ENCODE measurements at regions not wholly inside any gene's neighbourhood (a gene's known extent, or its start where the extent isn't known, plus 50 kb on each side); places are given as distances from the start of the nearest gene placed in this dataset.

DNA sequence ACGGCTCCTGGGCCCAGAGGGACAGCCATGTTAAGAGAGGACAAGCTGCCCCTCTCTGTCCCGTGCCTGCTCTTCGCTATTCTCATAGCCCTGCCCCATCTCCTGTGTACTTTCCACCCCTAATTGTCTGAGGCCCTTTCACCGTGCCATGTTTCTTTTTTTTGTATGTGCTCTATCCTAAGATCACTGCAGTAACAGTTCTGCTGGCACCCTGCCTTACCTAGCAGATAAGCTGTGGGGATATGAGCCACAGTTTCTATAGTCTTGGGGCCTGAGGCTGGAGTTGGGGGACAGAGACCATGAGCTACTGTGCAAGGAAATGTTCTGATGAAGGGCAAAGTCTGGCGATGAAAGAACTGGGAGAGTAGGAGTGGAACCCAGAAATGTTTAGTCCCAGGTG lies 269.5 kb upstream of the CITED2 start:
- Histone ChIP-seq H3K27me3 (ENCODE audit: control insufficient read depth in 5 of 5, insufficient read depth in 4 of 5, low read length in 5 of 5) (no peaks in the 10 kb centered on the region), H3K4me3 (ENCODE audit: low read depth in 1 of 5, low read length in 5 of 5) (no peak overlapping the region), H3K9ac (ENCODE audit: low read length in 5 of 5) (no peak overlapping the region), H3K4me1 (ENCODE audit: control insufficient read depth in 5 of 5, insufficient read depth in 5 of 5, low read length in 5 of 5) (peaks cover 0 to 19% (median 8%) of the 10 kb centered on the region in 5 donors), H3K27ac (ENCODE audit: low read depth, low read length) (no peak overlapping the region), H3K9me3 (ENCODE audit: control insufficient read depth in 5 of 5, low read length in 5 of 5) (peaks cover 0 to 4% (median 0%) of the 10 kb centered on the region in 5 donors), H3K36me3 (ENCODE audit: control insufficient read depth in 5 of 5, insufficient read depth in 5 of 5, low read length in 5 of 5) (no peaks in the 10 kb centered on the region)

DNA sequence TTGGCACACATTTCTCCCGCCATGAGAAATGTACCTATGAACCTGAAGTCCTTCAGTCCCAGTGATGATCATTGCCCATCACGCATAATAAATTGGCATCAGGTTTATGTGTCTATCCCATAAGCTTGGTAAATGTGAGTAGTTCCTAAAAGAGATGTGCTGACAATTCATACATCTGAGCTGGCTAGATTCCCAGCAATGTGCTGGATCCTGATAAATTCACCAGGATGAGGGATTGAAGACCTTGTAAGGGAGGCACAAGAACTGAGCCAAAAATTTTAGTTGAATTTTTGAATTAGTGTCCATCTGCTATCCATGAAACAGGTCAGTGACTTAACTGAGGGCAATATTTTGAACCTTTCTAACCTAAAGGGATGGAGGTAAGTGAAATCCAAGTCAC lies 267.9 kb upstream of the CITED2 start:
- H3K9ac ChIP-seq (ENCODE audit: low read length in 5 of 5): no peak overlapping the region
- no peak overlapping the region for H3K4me3 ChIP-seq (ENCODE audit: low read depth in 1 of 5, low read length in 5 of 5)
- no peak overlapping the region for H3K27ac ChIP-seq (ENCODE audit: low read depth, low read length)
- no peaks in the 10 kb centered on the region for H3K36me3 ChIP-seq (ENCODE audit: control insufficient read depth in 5 of 5, insufficient read depth in 5 of 5, low read length in 5 of 5)
- peaks cover 0 to 11% (median 0%) of the 10 kb centered on the region in 5 donors for H3K4me1 ChIP-seq (ENCODE audit: control insufficient read depth in 5 of 5, insufficient read depth in 5 of 5, low read length in 5 of 5)
- peaks cover 0 to 4% (median 0%) of the 10 kb centered on the region in 5 donors for H3K9me3 ChIP-seq (ENCODE audit: control insufficient read depth in 5 of 5, low read length in 5 of 5)
- no peaks in the 10 kb centered on the region for H3K27me3 ChIP-seq (ENCODE audit: control insufficient read depth in 5 of 5, insufficient read depth in 4 of 5, low read length in 5 of 5)

DNA sequence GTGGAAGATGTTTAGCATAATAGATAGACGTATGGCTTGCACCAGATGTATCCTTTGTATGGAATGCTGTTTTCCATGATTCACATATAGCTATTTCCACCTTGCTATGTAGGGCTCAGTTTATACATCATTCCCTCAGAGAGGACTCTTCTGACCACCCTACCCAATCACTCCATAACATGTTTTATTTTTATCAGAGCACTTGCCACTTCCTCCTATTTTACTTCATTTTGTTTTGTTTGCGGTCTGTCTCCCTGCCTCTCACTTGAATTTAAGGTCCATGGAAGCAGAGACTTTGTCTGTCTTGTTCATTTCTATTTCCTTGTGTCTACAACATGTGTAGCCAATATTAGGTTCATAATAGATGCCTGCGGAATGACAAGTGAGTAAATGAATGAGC lies 266.9 kb upstream of the CITED2 start:
- Histone ChIP-seq H3K4me3 (ENCODE audit: low read depth in 1 of 5, low read length in 5 of 5) (no peak overlapping the region), H3K27me3 (ENCODE audit: control insufficient read depth in 5 of 5, insufficient read depth in 4 of 5, low read length in 5 of 5) (no peaks in the 10 kb centered on the region), H3K4me1 (ENCODE audit: control insufficient read depth in 5 of 5, insufficient read depth in 5 of 5, low read length in 5 of 5) (peaks cover 0 to 10% (median 0%) of the 10 kb centered on the region in 5 donors), H3K9ac (ENCODE audit: low read length in 5 of 5) (no peak overlapping the region), H3K9me3 (ENCODE audit: control insufficient read depth in 5 of 5, low read length in 5 of 5) (peaks cover 0 to under 1% (median 0%) of the 10 kb centered on the region in 5 donors), H3K27ac (ENCODE audit: low read depth, low read length) (no peak overlapping the region), H3K36me3 (ENCODE audit: control insufficient read depth in 5 of 5, insufficient read depth in 5 of 5, low read length in 5 of 5) (no peaks in the 10 kb centered on the region)

DNA sequence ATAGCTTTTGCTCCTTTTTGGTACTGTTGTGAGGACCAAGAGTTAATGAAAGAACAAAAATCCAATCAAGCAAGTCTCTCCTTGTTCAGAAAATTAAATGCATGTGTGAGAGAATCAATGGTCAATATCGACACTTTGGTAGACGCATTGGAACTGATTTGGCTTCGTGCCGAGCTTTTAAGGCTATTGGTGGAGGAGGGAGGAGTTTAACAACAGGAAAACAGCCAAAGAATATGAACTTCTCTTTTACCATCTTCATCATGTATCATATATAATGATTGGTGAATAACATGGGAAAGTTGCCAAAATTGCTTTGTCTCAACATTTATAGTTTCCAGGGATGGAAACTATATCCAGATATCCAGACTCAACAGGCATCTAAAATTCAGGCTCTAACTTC lies 266.5 kb upstream of the CITED2 start:
- H3K9ac ChIP-seq (ENCODE audit: low read length in 5 of 5): no peak overlapping the region
- no peaks in the 10 kb centered on the region for H3K36me3 ChIP-seq (ENCODE audit: control insufficient read depth in 5 of 5, insufficient read depth in 5 of 5, low read length in 5 of 5)
- H3K4me3 ChIP-seq (ENCODE audit: low read depth in 1 of 5, low read length in 5 of 5): no peak overlapping the region
- no peaks in the 10 kb centered on the region for H3K9me3 ChIP-seq (ENCODE audit: control insufficient read depth in 5 of 5, low read length in 5 of 5)
- H3K27ac ChIP-seq (ENCODE audit: low read depth, low read length): no peak overlapping the region
- no peaks in the 10 kb centered on the region for H3K27me3 ChIP-seq (ENCODE audit: control insufficient read depth in 5 of 5, insufficient read depth in 4 of 5, low read length in 5 of 5)
- peaks cover 0 to 13% (median 0%) of the 10 kb centered on the region in 5 donors for H3K4me1 ChIP-seq (ENCODE audit: control insufficient read depth in 5 of 5, insufficient read depth in 5 of 5, low read length in 5 of 5)

DNA sequence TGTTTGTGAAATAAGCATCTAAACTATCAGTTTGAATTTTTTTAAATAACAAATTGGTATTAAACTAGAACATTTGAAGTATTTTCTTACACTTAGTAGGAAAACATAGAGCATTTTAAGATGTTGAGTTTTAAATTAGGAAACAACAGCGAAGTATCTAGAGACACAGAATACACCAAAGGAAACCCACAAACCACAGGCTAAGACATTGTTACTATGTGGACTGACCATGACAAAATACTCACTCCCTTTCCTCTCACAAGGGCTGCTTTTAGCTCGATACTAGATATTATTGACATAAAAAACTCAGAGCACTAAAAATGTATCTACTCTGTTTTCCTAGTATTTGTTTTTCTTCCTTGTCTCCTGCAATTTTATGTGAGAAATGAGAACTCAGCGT lies 266.0 kb upstream of the CITED2 start:
- Histone ChIP-seq H3K4me1 (ENCODE audit: control insufficient read depth in 5 of 5, insufficient read depth in 5 of 5, low read length in 5 of 5) (peaks cover 0 to 10% (median 0%) of the 10 kb centered on the region in 5 donors), H3K9ac (ENCODE audit: low read length in 5 of 5) (no peak overlapping the region), H3K4me3 (ENCODE audit: low read depth in 1 of 5, low read length in 5 of 5) (no peak overlapping the region), H3K36me3 (ENCODE audit: control insufficient read depth in 5 of 5, insufficient read depth in 5 of 5, low read length in 5 of 5) (no peaks in the 10 kb centered on the region), H3K27ac (ENCODE audit: low read depth, low read length) (no peak overlapping the region), H3K27me3 (ENCODE audit: control insufficient read depth in 5 of 5, insufficient read depth in 4 of 5, low read length in 5 of 5) (no peaks in the 10 kb centered on the region), H3K9me3 (ENCODE audit: control insufficient read depth in 5 of 5, low read length in 5 of 5) (no peaks in the 10 kb centered on the region)

DNA sequence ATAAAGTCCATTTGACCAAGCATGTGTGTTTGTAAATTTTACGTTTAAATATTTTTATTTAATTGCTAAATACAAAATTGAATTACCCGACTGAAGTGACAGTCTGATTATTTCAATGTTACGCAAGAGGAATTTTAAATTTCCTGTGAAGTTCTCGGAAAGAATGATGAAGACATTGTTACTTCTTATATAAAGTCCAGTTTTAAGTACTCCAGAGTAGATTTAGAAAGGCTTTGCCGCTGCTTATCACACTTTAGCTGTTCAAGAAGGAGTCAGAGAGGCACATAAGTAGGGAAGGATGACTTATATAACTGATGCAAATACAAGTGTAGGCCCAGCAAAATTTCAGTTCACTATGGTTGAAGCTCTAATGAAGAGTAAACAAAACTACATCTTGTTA lies 265.1 kb upstream of the CITED2 start:
- Histone ChIP-seq H3K9me3 (ENCODE audit: control insufficient read depth in 5 of 5, low read length in 5 of 5) (no peaks in the 10 kb centered on the region), H3K9ac (ENCODE audit: low read length in 5 of 5) (no peak overlapping the region), H3K4me3 (ENCODE audit: low read depth in 1 of 5, low read length in 5 of 5) (no peak overlapping the region), H3K27ac (ENCODE audit: low read depth, low read length) (no peak overlapping the region), H3K36me3 (ENCODE audit: control insufficient read depth in 5 of 5, insufficient read depth in 5 of 5, low read length in 5 of 5) (no peaks in the 10 kb centered on the region), H3K27me3 (ENCODE audit: control insufficient read depth in 5 of 5, insufficient read depth in 4 of 5, low read length in 5 of 5) (no peaks in the 10 kb centered on the region), H3K4me1 (ENCODE audit: control insufficient read depth in 5 of 5, insufficient read depth in 5 of 5, low read length in 5 of 5) (peaks cover 0 to 3% (median 0%) of the 10 kb centered on the region in 5 donors)

DNA sequence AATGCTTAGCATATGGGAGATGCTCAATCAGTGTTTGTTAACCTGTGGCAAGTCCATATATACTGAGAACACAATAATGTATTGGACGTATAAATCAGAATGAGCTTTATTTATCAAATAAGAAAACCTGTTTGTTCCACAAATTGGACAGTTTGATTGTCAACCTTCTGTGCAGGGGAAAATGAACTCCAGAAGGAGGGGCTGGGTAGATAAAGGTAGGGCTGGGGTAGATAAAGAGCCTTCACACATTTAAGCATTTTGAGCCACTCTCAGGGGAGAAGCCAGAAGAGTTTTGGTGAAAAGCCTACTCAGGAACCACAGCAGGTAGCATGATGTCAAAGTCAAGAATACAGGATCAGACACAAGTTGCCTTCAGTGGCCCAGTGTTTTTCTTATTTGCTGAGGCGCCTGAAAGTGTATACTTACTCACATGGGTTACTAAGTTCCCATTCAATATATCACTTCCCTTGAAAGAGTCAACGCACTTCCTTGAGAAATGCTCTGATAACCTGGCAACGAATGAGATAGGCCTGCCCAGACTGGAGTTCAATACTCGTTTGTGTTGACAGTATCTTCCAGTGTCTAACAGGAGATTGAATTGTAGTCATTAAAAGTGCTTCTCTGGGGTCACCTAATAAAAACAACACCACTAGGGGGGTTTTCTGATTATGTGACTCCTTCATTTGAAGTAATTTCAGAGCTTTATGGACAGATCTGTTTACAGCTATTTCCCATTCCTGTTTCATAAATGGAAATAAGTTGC lies 263.9 kb upstream of the CITED2 start:
- Histone ChIP-seq H3K27ac (ENCODE audit: low read depth, low read length) (no peak overlapping the region), H3K9ac (ENCODE audit: low read length in 5 of 5) (no peak overlapping the region), H3K27me3 (ENCODE audit: control insufficient read depth in 5 of 5, insufficient read depth in 4 of 5, low read length in 5 of 5) (no peaks in the 10 kb centered on the region), H3K4me3 (ENCODE audit: low read depth in 1 of 5, low read length in 5 of 5) (no peak overlapping the region), H3K36me3 (ENCODE audit: control insufficient read depth in 5 of 5, insufficient read depth in 5 of 5, low read length in 5 of 5) (no peaks in the 10 kb centered on the region), H3K4me1 (ENCODE audit: control insufficient read depth in 5 of 5, insufficient read depth in 5 of 5, low read length in 5 of 5) (peaks cover 0 to 3% (median 0%) of the 10 kb centered on the region in 5 donors), H3K9me3 (ENCODE audit: control insufficient read depth in 5 of 5, low read length in 5 of 5) (no peaks in the 10 kb centered on the region)

DNA sequence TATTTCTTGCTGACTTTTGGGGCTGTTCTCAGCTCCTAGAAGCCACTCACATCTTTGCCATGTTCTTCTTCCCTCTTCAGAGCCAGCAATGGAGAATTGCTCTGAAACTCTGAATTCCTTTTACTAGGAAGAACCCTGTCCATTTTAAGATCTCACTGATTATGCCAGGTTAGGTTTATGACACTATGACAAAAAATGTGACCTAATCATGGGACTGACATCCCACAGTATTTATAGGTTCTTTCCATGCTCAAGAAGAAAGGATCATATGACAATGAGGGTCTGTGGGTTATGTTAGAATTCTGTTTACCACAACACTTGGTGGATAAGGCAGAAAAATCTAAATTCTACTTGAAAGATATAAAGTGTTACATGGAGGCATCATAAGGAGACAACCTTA lies 263.3 kb upstream of the CITED2 start:
- H3K4me1 ChIP-seq (ENCODE audit: control insufficient read depth in 5 of 5, insufficient read depth in 5 of 5, low read length in 5 of 5): peaks cover 0 to 3% (median 0%) of the 10 kb centered on the region in 5 donors

DNA sequence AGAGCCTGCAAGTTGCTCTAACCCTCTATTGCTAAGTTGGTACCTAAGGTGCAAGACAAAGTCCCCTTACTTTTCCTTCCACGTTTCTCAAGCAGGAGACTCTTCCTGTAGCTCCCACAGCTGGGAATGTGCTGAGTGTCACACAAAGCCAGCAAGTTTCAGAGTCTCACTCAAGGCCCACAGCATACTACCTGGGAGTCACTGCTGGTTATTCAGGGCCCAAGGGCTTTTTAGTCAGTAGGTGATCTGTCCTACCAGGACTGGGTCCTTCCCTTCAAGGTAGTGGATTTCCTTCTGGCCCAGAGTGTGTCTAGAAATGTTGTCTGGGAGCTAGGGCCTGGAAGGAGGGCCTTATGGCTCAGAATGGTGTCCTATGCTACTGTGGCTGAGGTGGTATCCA lies 261.9 kb upstream of the CITED2 start:
- Histone ChIP-seq H3K4me3 (ENCODE audit: low read depth in 1 of 5, low read length in 5 of 5) (no peak overlapping the region), H3K9me3 (ENCODE audit: control insufficient read depth in 5 of 5, low read length in 5 of 5) (no peaks in the 10 kb centered on the region), H3K27me3 (ENCODE audit: control insufficient read depth in 5 of 5, insufficient read depth in 4 of 5, low read length in 5 of 5) (no peaks in the 10 kb centered on the region), H3K4me1 (ENCODE audit: control insufficient read depth in 5 of 5, insufficient read depth in 5 of 5, low read length in 5 of 5) (peaks cover 0 to 3% (median 0%) of the 10 kb centered on the region in 5 donors), H3K36me3 (ENCODE audit: control insufficient read depth in 5 of 5, insufficient read depth in 5 of 5, low read length in 5 of 5) (no peaks in the 10 kb centered on the region), H3K27ac (ENCODE audit: low read depth, low read length) (no peak overlapping the region), H3K9ac (ENCODE audit: low read length in 5 of 5) (no peak overlapping the region)

More for the DNA sequence above, 263.3 kb upstream of the CITED2 start:
- Histone ChIP-seq H3K27ac (ENCODE audit: low read depth, low read length) (no peak overlapping the region), H3K27me3 (ENCODE audit: control insufficient read depth in 5 of 5, insufficient read depth in 4 of 5, low read length in 5 of 5) (no peaks in the 10 kb centered on the region), H3K9me3 (ENCODE audit: control insufficient read depth in 5 of 5, low read length in 5 of 5) (no peaks in the 10 kb centered on the region), H3K36me3 (ENCODE audit: control insufficient read depth in 5 of 5, insufficient read depth in 5 of 5, low read length in 5 of 5) (no peaks in the 10 kb centered on the region), H3K4me3 (ENCODE audit: low read depth in 1 of 5, low read length in 5 of 5) (no peak overlapping the region), H3K9ac (ENCODE audit: low read length in 5 of 5) (no peak overlapping the region)

DNA sequence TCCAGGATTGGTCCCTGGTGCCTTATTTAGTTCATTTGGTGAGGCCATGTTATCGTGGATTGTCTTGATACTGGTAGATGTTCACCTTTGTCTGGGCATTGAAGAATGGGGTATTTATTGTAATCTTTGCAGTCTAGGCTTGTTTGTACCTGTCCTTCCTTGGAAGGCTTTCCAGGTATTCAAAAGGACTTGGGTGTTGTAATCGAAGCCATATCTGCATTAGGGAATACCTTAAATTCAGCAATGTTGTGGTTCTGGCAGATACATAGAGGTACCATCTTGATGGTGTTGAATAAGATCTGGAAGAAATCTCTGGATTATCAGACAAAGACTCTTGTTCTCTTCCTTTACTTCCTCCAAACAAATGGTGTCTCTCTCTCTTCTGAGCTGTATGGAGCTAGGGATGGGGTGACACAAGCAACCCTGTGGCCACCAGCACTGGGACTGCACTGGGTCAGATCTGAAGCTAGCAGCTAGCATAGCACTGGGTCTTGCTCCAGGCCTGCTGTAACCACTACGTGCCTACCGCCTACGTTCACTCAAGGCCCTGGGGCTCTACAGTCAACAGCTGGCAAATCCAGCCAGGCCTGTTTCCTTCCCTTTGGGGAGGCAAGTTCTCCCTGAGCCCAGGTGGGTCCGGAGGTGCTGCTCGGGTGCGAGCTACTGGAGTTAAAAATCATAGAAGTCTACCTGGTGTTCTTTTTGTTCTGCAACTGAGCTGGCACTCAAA lies 261.1 kb upstream of the CITED2 start:
- Histone ChIP-seq H3K36me3 (ENCODE audit: control insufficient read depth in 5 of 5, insufficient read depth in 5 of 5, low read length in 5 of 5) (no peaks in the 10 kb centered on the region), H3K27ac (ENCODE audit: low read depth, low read length) (no peak overlapping the region), H3K27me3 (ENCODE audit: control insufficient read depth in 5 of 5, insufficient read depth in 4 of 5, low read length in 5 of 5) (no peaks in the 10 kb centered on the region), H3K4me1 (ENCODE audit: control insufficient read depth in 5 of 5, insufficient read depth in 5 of 5, low read length in 5 of 5) (peaks cover 0 to 3% (median 0%) of the 10 kb centered on the region in 5 donors), H3K9ac (ENCODE audit: low read length in 5 of 5) (no peak overlapping the region), H3K9me3 (ENCODE audit: control insufficient read depth in 5 of 5, low read length in 5 of 5) (no peaks in the 10 kb centered on the region), H3K4me3 (ENCODE audit: low read depth in 1 of 5, low read length in 5 of 5) (no peak overlapping the region)
